ENCODE measurements at regions not wholly inside any gene's neighbourhood (a gene's known extent, or its start where the extent isn't known, plus 50 kb on each side); places are given as distances from the start of the nearest gene placed in this dataset.

DNA sequence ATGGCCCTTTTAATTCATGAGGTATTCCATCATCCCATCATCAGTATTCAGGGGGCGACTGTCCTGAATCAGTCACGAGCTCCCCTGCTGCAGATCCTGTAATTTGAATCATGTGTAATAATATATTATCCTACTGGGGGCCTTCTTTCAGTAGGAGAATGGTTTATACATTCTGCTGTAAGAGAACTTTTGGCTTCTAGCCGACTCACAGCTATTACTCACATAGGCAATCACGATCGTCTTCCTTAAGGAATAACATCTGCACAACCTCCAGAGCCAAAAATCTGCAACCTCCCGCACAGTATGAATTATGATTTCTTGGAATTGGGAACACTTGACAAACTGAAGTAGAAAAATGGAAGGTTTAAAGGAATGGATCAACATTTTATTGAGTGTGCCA lies 343.0 kb downstream of the USP25 start:
- peak; percentile 80 for DNase-seq (ENCODE audit: low read depth)

GRCh38 chr21:16073586-16073985 lies 343.8 kb downstream of the USP25 start:
- no peak for DNase-seq (ENCODE audit: low read depth)

GRCh38 chr21:16074950-16075489 lies 345.2 kb downstream of the USP25 start:
- no peak for DNase-seq (ENCODE audit: low read depth)

DNA sequence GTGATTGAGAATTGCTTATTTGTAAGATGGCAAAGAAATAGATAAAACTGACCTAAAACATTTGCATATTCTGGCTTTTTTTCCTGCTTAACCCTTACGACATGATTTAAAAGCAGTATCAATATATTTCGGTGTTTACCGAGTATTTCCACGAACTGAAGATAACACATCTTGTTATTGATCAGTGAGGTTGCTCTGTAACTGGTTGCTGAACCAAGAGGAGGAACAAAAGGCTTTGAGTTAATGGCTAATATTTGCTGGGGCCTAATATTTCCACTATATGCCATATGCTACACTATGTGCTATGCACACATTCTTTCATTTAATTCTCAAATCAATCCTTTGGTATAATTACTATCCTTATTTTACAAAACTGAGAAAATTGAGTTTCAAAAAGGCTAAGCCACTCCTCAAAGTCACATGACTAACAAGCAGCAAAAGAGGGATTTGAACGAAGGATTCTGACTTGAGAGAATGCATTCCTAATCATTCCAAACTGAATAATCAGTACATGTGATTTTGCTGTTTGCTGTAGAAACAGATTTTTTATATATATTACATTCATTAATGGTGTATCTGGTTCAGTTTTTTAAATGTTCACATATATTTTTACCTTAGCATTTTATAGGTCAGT lies 346.0 kb downstream of the USP25 start:
- no peak for DNase-seq (ENCODE audit: low read depth)

DNA sequence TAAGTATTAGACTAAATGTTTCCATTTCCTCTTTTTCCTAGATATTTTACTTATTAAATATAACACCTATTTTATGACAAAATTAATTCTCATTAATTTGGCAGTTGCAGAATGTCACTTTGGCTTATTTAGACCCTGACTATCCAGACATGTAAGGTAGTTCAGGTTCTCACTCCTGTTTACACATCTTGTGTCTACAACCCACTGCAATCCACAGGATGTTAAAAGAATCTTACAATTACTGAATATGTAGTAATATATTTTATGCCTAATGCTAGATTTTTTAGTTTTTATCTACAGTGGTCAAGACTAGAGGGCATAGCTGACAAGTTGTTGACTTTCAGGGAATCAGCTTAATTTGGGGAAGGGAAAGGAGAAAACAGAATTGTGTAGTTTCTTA lies 346.7 kb downstream of the USP25 start:
- DNase-seq (ENCODE audit: low read depth), result no peak

GRCh38 chr21:16078382-16078781 lies 348.6 kb downstream of the USP25 start:
- no peak for DNase-seq (ENCODE audit: low read depth)

- DNase-seq (ENCODE audit: low read depth), result no peak
Observed at GRCh38 chr21:16079830-16080229, 350.0 kb downstream of the USP25 start.

- no peak for DNase-seq (ENCODE audit: low read depth)
Observed at GRCh38 chr21:16081304-16081703, 351.5 kb downstream of the USP25 start.

GRCh38 chr21:16082038-16082816 lies 352.4 kb downstream of the USP25 start:
- no peak for DNase-seq (ENCODE audit: low read depth)

DNA sequence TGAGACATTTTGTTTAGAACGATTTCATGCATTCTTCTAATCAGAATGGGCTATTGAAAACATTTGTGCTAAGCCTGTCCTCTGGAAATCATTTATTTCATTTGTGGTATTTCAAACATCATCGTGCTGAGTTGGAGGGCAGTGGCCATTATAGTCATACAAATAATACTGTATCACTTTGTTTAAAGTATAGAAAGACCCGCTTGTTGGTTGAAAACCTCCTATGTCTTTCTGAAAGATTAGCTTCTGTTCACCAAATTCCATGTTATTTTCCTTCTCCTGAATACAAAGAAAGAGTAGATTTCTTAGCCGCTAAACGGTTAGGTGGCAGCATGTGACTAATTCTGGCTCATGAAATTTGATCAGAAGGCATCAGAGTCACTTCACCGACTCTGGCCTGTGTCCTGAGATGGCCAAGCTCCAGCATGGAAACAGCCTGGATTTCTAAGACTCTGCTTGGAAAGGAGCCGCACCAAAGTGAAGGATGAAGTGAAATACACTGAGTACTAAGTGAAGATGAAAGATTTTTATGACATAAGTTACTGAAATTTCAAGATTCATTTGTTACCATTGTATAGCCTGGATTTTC lies 355.1 kb downstream of the USP25 start:
- peak; percentile 66 for DNase-seq (ENCODE audit: low read depth)

- no peak for DNase-seq (ENCODE audit: low read depth)
Observed at GRCh38 chr21:16085421-16085820, 355.6 kb downstream of the USP25 start.

- DNase-seq (ENCODE audit: low read depth), result no peak
Observed at GRCh38 chr21:16086121-16086520, 356.3 kb downstream of the USP25 start.

GRCh38 chr21:16086936-16087335 lies 357.2 kb downstream of the USP25 start:
- DNase-seq (ENCODE audit: low read depth), result no peak

GRCh38 chr21:16087523-16087922 lies 357.7 kb downstream of the USP25 start:
- DNase-seq (ENCODE audit: low read depth), result no peak

DNA sequence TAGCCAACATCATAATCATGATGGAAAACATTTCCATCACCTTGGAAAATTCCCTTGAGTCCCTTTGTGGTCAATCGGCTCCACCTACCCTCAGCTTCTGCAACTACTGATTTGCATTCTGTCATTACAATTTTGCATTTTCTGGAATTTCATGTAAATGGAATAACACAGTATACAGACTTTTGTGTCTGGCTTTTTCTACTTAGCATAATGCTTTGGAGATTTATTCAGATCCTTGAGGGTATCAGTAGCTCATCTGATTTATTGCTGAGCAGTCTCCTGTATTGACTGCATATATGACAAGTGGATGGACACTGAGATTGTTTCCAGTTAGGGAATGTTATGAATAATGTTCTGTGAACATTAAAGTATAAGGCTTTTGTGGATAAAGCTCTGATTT lies 358.3 kb downstream of the USP25 start:
- no peak for DNase-seq (ENCODE audit: low read depth)

GRCh38 chr21:16095005-16095404 lies 365.2 kb downstream of the USP25 start:
- DNase-seq (ENCODE audit: low read depth), result no peak

DNA sequence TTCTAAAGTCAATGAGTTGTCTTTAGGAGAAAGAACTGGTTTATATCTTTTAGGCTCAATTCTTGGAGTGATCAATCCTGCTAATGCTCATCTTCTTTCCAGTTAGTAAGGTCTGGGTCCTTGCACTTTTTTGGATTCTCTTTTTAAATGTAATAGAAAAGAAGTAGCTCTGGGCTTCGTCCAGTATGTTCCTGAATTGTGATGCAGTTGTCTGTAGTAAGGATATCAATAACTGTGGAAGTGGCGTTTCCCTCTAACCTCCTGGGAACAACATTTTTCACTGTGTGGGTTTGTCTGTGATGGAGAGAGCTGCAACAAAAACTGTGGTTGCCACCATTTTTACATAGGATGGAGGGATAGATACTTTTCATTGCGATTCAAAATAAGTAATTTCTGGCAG lies 367.2 kb downstream of the USP25 start:
- no peak for DNase-seq (ENCODE audit: low read depth)

DNA sequence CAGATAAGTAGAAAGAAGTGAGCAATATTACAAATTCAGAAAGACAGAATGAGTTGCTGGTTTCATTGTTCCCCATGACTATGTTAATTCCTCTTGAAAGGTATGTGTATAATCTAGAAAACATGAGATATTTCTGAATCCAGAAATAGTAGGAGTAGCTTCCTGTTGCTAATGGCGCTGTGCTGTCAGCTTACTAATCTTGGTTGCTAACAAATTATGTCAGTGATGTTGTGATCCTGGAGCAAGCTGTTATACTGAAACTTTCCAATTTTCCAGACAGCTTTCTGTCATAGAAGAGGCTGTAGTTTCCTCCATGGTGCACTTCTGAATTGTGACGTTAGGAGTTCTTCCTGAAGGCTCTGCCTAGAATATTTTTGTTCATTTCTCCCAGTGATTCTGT lies 372.3 kb downstream of the USP25 start:
- DNase-seq (ENCODE audit: low read depth), result no peak

GRCh38 chr21:16108561-16109075 lies 378.8 kb downstream of the USP25 start:
- no peak for DNase-seq (ENCODE audit: low read depth)

GRCh38 chr21:16113052-16113715 lies 383.4 kb downstream of the USP25 start:
- no peak for DNase-seq (ENCODE audit: low read depth)

DNA sequence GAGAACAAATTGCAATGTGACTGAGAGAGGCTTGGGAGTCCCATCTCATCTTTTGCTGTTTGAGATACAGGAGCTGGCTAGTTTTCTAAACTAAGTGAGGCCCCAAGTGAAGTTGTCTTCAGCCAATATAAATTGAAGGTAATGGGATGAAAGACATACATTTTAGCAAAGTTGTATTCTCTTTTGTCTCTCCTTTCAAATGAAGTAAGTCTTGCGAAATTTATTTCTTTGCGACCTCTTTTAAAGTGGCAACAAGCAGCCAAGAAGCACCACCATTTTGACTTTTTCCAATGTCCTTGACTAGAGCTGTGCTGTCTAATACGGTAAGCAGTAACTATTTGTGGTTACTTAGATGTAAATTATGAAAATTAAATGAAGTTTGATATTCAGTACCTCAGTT lies 385.7 kb downstream of the USP25 start:
- DNase-seq (ENCODE audit: low read depth), result no peak

- no peak for DNase-seq (ENCODE audit: low read depth)
Observed at GRCh38 chr21:16116069-16116468, 386.3 kb downstream of the USP25 start.

Measured in GM04504 (cell line).